ENCODE measurements at regions not wholly inside any gene's neighbourhood (a gene's known extent, or its start where the extent isn't known, plus 50 kb on each side); places are given as distances from the start of the nearest gene placed in this dataset.

DNA sequence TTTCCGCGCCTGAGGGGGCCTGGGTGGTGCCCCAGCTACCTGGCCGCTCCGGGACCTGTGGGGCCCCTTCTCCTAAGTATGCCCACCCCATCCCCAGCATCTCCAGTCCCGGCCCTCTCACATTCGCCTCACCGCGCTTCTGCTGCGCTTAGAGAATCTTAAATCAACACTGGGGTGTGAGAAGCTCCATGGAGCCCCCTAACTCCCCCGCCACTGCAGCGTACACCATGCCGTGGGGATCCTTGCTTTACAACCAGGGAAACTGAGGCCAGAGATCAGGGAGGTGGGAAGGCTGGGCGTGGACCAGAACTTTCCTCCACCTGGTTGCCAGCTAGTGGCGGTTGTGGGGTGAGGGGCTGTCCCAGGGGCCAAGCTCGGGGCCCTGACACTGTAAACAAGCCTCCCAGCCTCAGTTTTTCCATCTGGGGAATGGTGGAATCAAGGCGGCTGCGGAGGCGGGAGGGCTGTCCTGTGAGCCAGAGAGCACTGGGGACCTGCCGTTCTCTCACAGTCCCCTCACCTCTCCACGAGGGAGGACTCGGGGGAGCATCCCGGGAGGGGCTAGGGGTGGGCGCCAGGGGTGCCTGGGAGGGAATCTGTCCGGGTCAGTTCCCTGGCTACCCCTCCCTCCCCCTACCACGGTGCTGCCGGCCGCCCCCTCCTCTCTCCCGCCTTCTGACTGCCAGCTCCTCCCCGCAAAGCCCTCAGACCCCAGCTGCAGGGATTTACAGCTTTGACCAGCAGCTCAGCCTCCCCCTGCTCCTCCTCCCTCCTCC is 161.2 kb downstream of the C9orf50 start:
- TF ChIP-seq, protein P1, sequence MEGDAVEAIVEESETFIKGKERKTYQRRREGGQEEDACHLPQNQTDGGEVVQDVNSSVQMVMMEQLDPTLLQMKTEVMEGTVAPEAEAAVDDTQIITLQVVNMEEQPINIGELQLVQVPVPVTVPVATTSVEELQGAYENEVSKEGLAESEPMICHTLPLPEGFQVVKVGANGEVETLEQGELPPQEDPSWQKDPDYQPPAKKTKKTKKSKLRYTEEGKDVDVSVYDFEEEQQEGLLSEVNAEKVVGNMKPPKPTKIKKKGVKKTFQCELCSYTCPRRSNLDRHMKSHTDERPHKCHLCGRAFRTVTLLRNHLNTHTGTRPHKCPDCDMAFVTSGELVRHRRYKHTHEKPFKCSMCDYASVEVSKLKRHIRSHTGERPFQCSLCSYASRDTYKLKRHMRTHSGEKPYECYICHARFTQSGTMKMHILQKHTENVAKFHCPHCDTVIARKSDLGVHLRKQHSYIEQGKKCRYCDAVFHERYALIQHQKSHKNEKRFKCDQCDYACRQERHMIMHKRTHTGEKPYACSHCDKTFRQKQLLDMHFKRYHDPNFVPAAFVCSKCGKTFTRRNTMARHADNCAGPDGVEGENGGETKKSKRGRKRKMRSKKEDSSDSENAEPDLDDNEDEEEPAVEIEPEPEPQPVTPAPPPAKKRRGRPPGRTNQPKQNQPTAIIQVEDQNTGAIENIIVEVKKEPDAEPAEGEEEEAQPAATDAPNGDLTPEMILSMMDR (IDR thresholded peaks at IDR 0.05): no peak
- TF ChIP-seq POLR2A (IDR thresholded peaks at IDR 0.05): no peak
